ENCODE measurements at regions not wholly inside any gene's neighbourhood (a gene's known extent, or its start where the extent isn't known, plus 50 kb on each side); places are given as distances from the start of the nearest gene placed in this dataset.

- DNase-seq (ENCODE audit: low read depth, low spot score): peak; percentile 76
- H3K4me3 ChIP-seq (ENCODE audit: low read depth, low read length): no peak overlapping the region
- TF ChIP-seq CTCF (IDR thresholded peaks at IDR 0.05; ENCODE audit: low read depth, low read length): no peak
- in situ Hi-C loops (cut with HindIII; ENCODE audit: low sequenced_read_pairs): no loop called here
These were observed 94.6 kb upstream of the LGALSL start for GRCh38 chr2:64359171-64359891.

GRCh38 chr2:64359892-64360657 lies 93.9 kb upstream of the LGALSL start:
- peak; percentile 93 for DNase-seq (ENCODE audit: low read depth, low spot score)
- H3K4me3 ChIP-seq (ENCODE audit: low read depth, low read length): no peak overlapping the region
- in situ Hi-C loops (cut with HindIII; ENCODE audit: low sequenced_read_pairs): no loop called here
- TF ChIP-seq CTCF (IDR thresholded peaks at IDR 0.05; ENCODE audit: low read depth, low read length): no peak

DNA sequence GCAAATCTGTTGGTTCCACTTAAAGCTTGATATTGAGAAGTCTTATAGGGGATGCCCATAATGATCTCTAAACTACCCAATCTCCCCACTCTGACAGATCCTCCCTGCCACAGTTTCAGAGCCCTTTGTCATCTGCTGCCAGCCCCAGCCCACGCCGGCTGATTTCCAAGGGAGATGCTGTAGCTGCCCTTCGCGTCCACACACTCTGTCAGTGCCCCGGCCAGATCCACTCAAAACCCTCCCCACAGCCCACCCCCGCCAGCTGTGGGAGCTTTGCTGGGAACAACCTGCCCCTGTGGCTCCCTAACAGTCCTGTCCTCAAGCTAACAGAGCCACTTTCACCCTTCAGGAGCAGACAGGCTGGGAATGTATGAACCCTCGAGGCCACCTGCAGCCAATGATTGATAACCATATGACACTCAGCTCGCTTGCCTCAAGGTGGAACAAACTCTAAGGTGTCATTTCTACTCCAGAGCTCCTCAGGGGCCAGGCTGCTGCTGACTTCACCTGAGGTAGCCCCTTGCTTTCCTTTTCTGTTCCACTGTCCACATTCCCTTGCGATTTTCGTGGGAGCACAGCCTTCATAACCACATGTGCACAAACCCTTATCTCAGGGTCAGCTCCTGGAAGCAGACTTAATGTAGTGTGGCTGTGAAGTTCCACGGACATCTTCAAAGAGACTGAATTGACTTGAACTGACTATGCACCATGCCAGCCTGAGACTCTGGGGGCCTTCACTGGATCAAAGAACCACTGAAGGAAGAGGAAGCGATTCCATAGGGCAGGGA lies 92.6 kb upstream of the LGALSL start:
- TF ChIP-seq CTCF (IDR thresholded peaks at IDR 0.05; ENCODE audit: low read depth, low read length): no peak
- in situ Hi-C loops (cut with HindIII; ENCODE audit: low sequenced_read_pairs): no loop called here
- no peak overlapping the region for H3K4me3 ChIP-seq (ENCODE audit: low read depth, low read length)
- DNase-seq (ENCODE audit: low read depth, low spot score): no peak

GRCh38 chr2:64362562-64363026 lies 91.4 kb upstream of the LGALSL start:
- TF ChIP-seq CTCF (IDR thresholded peaks at IDR 0.05; ENCODE audit: low read depth, low read length): no peak
- no peak overlapping the region for H3K4me3 ChIP-seq (ENCODE audit: low read depth, low read length)
- in situ Hi-C loops (cut with HindIII; ENCODE audit: low sequenced_read_pairs): no loop called here
- no peak for DNase-seq (ENCODE audit: low read depth, low spot score)

DNA sequence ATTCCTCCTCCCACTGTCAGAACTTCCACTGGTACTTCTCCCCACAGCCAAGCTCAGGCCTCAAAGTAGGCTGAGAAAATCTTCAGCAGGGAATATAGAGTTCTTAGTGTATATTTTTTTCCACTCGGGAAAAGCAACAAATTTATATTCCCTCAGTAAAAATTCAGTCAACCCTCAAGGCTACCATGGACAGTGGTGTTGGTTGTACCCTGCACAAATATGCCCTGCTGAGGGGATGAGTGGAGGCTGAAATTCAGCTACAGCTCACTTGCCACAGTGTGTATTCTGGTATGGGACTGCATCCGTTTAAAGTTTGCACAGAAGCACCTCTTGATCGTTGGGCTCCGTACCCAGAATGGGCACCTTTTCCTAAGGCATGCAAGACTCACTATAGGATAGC lies 90.8 kb upstream of the LGALSL start:
- in situ Hi-C loops (cut with HindIII; ENCODE audit: low sequenced_read_pairs): no loop called here
- no peak for TF ChIP-seq CTCF (IDR thresholded peaks at IDR 0.05; ENCODE audit: low read depth, low read length)
- no peak for DNase-seq (ENCODE audit: low read depth, low spot score)
- H3K4me3 ChIP-seq (ENCODE audit: low read depth, low read length): no peak overlapping the region

DNA sequence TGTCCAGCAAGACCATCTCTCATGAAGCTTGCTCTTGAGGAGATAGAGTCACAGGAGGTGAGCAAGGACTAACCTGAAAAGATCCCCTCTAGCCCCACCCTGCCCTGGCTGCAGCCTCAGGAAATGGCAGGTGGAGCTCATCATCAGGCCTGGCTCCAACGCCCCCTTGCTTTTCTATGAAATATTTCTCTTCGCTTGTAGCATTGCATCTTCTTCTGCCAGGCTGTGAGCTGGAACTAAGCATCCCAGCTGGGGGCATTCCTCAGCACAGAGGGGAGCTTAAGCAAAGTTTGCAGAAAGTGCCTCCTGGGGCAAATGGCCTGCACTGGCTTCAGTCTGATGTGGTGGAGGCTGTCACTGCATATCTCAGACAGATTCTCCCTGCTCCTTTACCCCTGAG lies 90.1 kb upstream of the LGALSL start:
- no peak for DNase-seq (ENCODE audit: low read depth, low spot score)
- H3K4me3 ChIP-seq (ENCODE audit: low read depth, low read length): no peak overlapping the region
- TF ChIP-seq CTCF (IDR thresholded peaks at IDR 0.05; ENCODE audit: low read depth, low read length): no peak
- in situ Hi-C loops (cut with HindIII; ENCODE audit: low sequenced_read_pairs): no loop called here
